ENCODE measurements at regions not wholly inside any gene's neighbourhood (a gene's known extent, or its start where the extent isn't known, plus 50 kb on each side); places are given as distances from the start of the nearest gene placed in this dataset.

DNA sequence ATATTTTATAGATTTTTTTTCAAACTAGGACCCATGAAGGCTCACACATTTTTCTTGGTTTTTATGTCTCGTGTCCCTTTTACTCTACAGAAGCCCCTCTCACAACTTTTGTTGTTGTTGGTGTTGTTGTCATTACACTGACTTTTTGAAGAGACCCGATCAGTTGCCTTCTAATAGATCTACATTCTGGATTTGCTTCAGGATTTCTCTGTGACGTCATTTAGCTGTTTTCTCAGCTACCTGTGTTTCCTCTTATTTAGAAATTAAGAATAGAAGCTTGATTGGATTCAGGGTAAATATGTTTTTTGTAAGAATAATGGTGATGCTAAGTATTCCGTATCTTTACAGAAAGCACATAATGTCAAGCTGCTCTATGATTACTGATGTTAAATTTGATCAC lies 213.3 kb upstream of the ZNF462 start:
- CTCF ChIA-PET (ENCODE audit: partially characterized antibody) = interaction anchor here (0.5 to 0.7 kb wide), 2 partner anchors 27 to 223 kb away, joined by 3 read pairs; no protein-coding TSS in a partner anchor
- FAIRE-seq = no peak
- TF ChIP-seq GTF2F1 (IDR thresholded peaks at IDR 0.05; ENCODE audit: borderline replicate concordance, low read depth, low read length) (no peak), RFX5 (IDR thresholded peaks at IDR 0.05; ENCODE audit: borderline replicate concordance, low read depth, low read length) (no peak), CHD1 (IDR thresholded peaks at IDR 0.05; ENCODE audit: low read depth, low read length) (no peak), EP300 (IDR thresholded peaks at IDR 0.05; ENCODE audit: borderline replicate concordance in 1 of 2, low read depth in 2 of 2, low read length in 2 of 2) (no peak), JUND (IDR thresholded peaks at IDR 0.05; ENCODE audit: low read length) (no peak), HDAC6 (IDR thresholded peaks at IDR 0.05; ENCODE audit: low read depth, low read length) (no peak), EZH2 (IDR thresholded peaks at IDR 0.05; ENCODE audit: low read depth, low read length, severe bottlenecking) (no peak), ZNF274 (IDR thresholded peaks at IDR 0.05; ENCODE audit: borderline replicate concordance, extremely low read depth, low read length) (no peak), YY1 (IDR thresholded peaks at IDR 0.05; ENCODE audit: low read depth, low read length) (no peak), KDM1A (IDR thresholded peaks at IDR 0.05; ENCODE audit: borderline replicate concordance, low read length) (no peak)
- TF ChIP-seq, protein P1, sequence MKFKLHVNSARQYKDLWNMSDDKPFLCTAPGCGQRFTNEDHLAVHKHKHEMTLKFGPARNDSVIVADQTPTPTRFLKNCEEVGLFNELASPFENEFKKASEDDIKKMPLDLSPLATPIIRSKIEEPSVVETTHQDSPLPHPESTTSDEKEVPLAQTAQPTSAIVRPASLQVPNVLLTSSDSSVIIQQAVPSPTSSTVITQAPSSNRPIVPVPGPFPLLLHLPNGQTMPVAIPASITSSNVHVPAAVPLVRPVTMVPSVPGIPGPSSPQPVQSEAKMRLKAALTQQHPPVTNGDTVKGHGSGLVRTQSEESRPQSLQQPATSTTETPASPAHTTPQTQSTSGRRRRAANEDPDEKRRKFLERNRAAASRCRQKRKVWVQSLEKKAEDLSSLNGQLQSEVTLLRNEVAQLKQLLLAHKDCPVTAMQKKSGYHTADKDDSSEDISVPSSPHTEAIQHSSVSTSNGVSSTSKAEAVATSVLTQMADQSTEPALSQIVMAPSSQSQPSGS (IDR thresholded peaks at IDR 0.05; ENCODE audit: low read length) = no peak
- TF ChIP-seq, protein P2, sequence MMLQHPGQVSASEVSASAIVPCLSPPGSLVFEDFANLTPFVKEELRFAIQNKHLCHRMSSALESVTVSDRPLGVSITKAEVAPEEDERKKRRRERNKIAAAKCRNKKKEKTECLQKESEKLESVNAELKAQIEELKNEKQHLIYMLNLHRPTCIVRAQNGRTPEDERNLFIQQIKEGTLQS (IDR thresholded peaks at IDR 0.05; ENCODE audit: insufficient read depth, low read depth, low read length) = no peak

More for the DNA sequence above, 213.3 kb upstream of the ZNF462 start:
- Histone ChIP-seq H4K20me1 (replicated peaks in 1 of 2; ENCODE audit: control insufficient read depth in 1 of 2, insufficient read depth in 2 of 2, low read length in 2 of 2) (no peaks in the 10 kb centered on the region), H2BK20ac (ENCODE audit: low read length) (no peak overlapping the region), H2BK120ac (replicated peaks; ENCODE audit: low read depth, low read length) (no peak overlapping the region), H3K79me2 (ENCODE audit: control insufficient read depth in 1 of 2, insufficient read depth in 2 of 2, low read length in 2 of 2) (no peaks in the 10 kb centered on the region), H3K27me3 (replicated peaks in 1 of 4; ENCODE audit: control insufficient read depth in 3 of 4, extremely low read depth in 1 of 4, insufficient read depth in 3 of 4, low read length in 3 of 4) (no peaks in the 10 kb centered on the region), H3K23me2 (ENCODE audit: low read depth, low read length) (no peaks in the 10 kb centered on the region), H2AFZ (ENCODE audit: low read length) (no peak overlapping the region), H4K91ac (replicated peaks; ENCODE audit: insufficient read length, low read length) (no peak overlapping the region), H4K8ac (ENCODE audit: extremely low read depth, insufficient read depth, low read length) (no peak overlapping the region), H3K4me3 (ENCODE audit: extremely low read depth in 1 of 4, insufficient read depth in 2 of 4, low read depth in 3 of 4, low read length in 4 of 4) (no peak overlapping the region), H3K23ac (ENCODE audit: insufficient read length) (no peak overlapping the region), H3K27ac (ENCODE audit: low read depth, low read length) (no peak overlapping the region), H3K4me2 (ENCODE audit: insufficient read depth in 1 of 2, low read depth in 2 of 2, low read length in 2 of 2) (no peak overlapping the region), H3K4me1 (replicated peaks in 1 of 4; ENCODE audit: control insufficient read depth in 3 of 4, insufficient read depth in 4 of 4, low read length in 3 of 4) (no peaks in the 10 kb centered on the region), H3K36me3 (ENCODE audit: control insufficient read depth in 2 of 4, insufficient read depth in 4 of 4, low read length in 3 of 4) (no peaks in the 10 kb centered on the region), H2BK12ac (ENCODE audit: low read depth, low read length) (no peak overlapping the region), H3K56ac (replicated peaks; ENCODE audit: insufficient read length, low read depth, low read length) (no peak overlapping the region), H3K79me1 (ENCODE audit: low read depth, low read length) (no peaks in the 10 kb centered on the region), H2AK5ac (ENCODE audit: low read depth, low read length) (no peak overlapping the region), H2BK15ac (ENCODE audit: low read length) (no peak overlapping the region), H3K9ac (replicated peaks in 1 of 4; ENCODE audit: extremely low read depth in 1 of 4, low read depth in 3 of 4, low read length in 3 of 4) (no peak overlapping the region), H3K14ac (ENCODE audit: insufficient read length) (no peak overlapping the region), H3K18ac (ENCODE audit: extremely low read depth, low read length) (no peak overlapping the region), H2BK5ac (ENCODE audit: low read depth, low read length) (no peak overlapping the region), H3K4ac (replicated peaks; ENCODE audit: insufficient read length, low read depth, low read length) (no peak overlapping the region), H4K5ac (ENCODE audit: insufficient read length, low read depth, low read length) (no peak overlapping the region), H3K9me3 (ENCODE audit: insufficient read depth in 2 of 2, low read depth in 1 of 2, low read length in 1 of 2) (no peaks in the 10 kb centered on the region; a peak in 1 of 4 replicates)
- POLR2A ChIA-PET (ENCODE audit: partially characterized antibody) = no interaction called here
- no peak for DNase-seq (ENCODE audit: low read depth in 1 of 2, low spot score in 2 of 2)
- WGBS, 2 experiments (ENCODE audit: extremely low coverage in 1 of 2, insufficient coverage in 1 of 2, insufficient read length in 1 of 2, insufficient replicate concordance in 2 of 2, low coverage in 1 of 2, low lambda C conversion rate in 2 of 2, missing lambda C conversion rate in 1 of 2) = 90% methylated on average over 4 of the region's 4 CpGs; no CpG with 5 or more reads in 1 of the 2 experiments

Data from H1 (cell line).